Tongue (tissue), 1 donor: ENCODE measurements at regions not wholly inside any gene's neighbourhood (a gene's known extent, or its start where the extent isn't known, plus 50 kb on each side); places are given as distances from the start of the nearest gene placed in this dataset.
"Not testable (repeated sequence)": the region's sequence is repeated elsewhere in the genome, so short reads cannot be mapped to it uniquely, and the experiment has no call there.

ENCODE experiments used
- DNase-seq: peaks from one replicate; pipeline ENCODE4 v3.0.0-alpha.2; 2015

DNA sequence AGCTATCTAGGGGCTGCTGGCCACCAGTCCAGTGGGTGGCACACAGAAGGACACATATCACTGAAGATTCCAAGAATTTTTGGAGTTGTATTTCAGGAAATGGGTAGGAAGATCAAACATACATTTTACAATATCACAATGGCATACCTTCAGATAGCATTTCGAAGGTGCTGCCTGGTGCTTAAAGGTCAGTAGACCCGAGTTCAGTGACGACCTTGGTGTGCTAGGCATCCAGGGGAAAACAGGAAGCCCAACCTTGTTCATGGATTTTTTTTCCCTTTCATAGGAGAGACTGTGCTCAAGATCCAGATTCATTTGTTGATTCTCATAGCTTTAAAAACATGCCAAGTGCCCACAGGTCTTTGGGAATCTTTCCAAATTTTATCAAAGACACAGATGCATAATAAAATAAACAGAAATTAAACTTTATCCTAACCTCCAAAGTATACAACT lies 51.0 kb upstream of the RCBTB2 start:
- no peak for DNase-seq

- DNase-seq, result peak; percentile 73
Observed at GRCh38 chr13:48585456-48585840, 52.6 kb upstream of the RCBTB2 start.

DNA sequence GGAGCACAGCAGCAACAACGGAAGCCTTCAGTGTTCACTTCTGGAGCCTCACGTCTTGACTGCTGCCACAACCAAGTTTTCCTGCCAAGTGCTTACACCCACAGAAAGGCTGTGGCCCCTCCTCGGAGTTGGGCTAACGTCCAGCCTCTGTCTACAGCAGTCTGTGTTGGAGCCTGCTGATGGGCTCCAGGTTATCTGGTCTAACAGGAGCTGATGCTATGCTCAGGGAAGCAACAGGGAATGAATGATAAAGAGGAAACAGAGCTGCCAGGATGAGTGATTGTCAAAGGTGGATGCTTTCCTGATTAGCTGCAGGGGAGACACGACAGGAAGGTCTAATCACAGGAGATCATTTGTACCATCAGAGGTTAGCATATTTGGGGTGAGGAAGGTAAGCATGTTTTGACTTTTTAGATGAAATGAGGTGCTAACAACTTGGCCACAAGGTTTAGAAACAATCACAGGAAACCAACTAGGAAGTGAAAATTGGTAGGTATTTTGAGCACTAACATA lies 53.8 kb upstream of the RCBTB2 start:
- peak; percentile 53 for DNase-seq

DNA sequence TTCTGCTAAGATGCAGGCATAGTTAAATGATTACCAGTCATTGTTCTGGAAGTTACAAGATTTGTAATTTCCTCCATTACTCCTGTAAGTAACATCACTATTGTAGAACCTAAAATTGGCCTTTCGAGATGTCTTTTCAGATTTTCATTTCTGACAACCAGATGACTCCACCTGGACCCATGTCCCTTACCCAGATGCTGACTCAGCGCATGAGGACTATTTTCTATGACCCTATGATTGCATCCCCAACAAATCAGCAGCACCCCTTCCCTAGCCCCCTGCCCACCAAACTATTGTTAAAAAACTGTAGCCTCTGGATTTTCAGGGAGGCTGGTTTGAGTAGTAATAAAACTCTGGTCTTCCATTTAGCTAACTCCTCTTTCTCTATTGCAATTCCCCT lies 55.2 kb upstream of the RCBTB2 start:
- DNase-seq, result no peak

- DNase-seq, result no peak
Observed at GRCh38 chr13:48590141-48590901, 57.4 kb upstream of the RCBTB2 start.

- DNase-seq, result not testable (repeated sequence)
Observed at GRCh38 chr13:48591124-48591872, 58.4 kb upstream of the RCBTB2 start.

GRCh38 chr13:48591889-48592687 lies 59.2 kb upstream of the RCBTB2 start:
- DNase-seq, result no peak

GRCh38 chr13:48592688-48593049 lies 59.8 kb upstream of the RCBTB2 start:
- DNase-seq, result no peak

- no peak for DNase-seq
Observed at GRCh38 chr13:48593536-48593935, 60.2 kb upstream of the CYSLTR2 start.

GRCh38 chr13:48594096-48594815 lies 59.5 kb upstream of the CYSLTR2 start:
- DNase-seq, result no peak

GRCh38 chr13:48595431-48596429 lies 58.0 kb upstream of the CYSLTR2 start:
- DNase-seq, result peak; percentile 66

- peak; percentile 70 for DNase-seq
Observed at GRCh38 chr13:48600374-48601364, 53.1 kb upstream of the CYSLTR2 start.

GRCh38 chr13:48602296-48603016 lies 51.3 kb upstream of the CYSLTR2 start:
- no peak for DNase-seq

GRCh38 chr13:48603375-48603774 lies 50.4 kb upstream of the CYSLTR2 start:
- DNase-seq, result no peak
